Jurkat, Clone E6-1 (cell line): ENCODE measurements at regions not wholly inside any gene's neighbourhood (a gene's known extent, or its start where the extent isn't known, plus 50 kb on each side); places are given as distances from the start of the nearest gene placed in this dataset.
A peak's percentile ranks its signal among the peaks of the same experiment; 100 is the strongest.

Experiments
- DNase-seq: peaks from one replicate; pipeline ENCODE4 v3.0.0-alpha.2; 2011; ENCODE audit warnings: low read depth, low spot score
- H3K4me3 ChIP-seq: 2 replicates; pipeline ENCODE4 v1.5.1; 2011; ENCODE audit warnings: mild to moderate bottlenecking, low read length, control low read depth, moderate library complexity

DNA sequence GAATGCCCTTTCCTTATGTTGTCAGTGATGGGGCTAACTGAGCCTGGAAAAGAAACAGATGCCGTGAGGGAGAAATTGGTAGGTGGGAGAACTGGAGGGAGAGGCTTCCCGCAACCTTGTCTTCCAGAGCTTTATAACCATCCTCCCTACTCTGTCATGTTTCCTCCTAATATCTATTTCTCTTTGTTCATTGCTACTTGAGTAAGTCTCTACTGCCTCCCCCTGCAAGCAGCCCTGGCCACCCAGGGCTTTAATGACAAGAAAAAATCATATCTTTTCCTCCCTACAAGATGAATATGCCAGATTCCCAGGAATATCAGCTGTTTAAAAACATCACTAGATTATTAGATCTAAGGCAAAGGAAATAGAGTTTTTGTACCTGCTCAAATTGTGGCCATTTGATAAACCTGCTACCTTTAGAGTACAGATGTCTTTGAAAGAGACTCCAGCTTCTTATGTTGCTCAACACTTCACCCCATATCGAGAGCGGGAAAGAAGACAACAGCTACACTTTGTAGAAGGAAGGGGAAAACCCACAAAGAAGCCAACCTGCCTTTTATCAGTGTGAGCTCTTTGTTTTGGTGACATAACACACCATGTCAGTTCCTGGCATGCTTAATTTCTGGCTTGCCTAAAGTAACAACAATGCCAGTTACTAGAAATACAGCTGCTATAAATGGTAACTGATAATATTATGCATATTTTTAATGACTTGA, 186.6 kb upstream of the LEF1 start:
- DNase-seq, result peak; percentile 99
- H3K4me3 ChIP-seq, result peak overlapping the region; percentile 8

GRCh38 chr4:108352664-108353308, 184.1 kb upstream of the LEF1 start:
- DNase-seq, result no peak
- H3K4me3 ChIP-seq, result no peak overlapping the region

DNA sequence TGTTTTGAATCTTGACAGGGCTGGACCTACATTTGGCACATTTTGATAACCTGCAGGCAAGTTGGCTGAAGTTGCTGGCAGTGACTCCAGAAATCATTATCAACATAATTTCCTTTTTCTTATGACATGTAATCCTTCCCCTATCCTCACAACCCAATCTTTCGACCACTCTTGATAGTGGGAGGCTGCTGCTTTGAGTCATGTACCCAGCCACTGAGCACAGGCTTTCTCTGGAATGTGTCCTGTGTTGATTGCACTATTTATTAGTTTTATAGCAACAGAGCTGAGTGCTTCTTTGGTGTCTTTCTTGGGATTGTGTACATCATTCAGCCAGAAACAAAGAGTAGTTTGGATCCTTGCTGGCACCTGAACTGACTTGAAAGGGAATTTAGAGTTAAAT, 183.1 kb upstream of the LEF1 start:
- DNase-seq, result no peak
- H3K4me3 ChIP-seq, result no peak overlapping the region

- DNase-seq, result no peak
- H3K4me3 ChIP-seq, result no peak overlapping the region
Observed at GRCh38 chr4:108350332-108350731, 181.6 kb upstream of the LEF1 start.

DNA sequence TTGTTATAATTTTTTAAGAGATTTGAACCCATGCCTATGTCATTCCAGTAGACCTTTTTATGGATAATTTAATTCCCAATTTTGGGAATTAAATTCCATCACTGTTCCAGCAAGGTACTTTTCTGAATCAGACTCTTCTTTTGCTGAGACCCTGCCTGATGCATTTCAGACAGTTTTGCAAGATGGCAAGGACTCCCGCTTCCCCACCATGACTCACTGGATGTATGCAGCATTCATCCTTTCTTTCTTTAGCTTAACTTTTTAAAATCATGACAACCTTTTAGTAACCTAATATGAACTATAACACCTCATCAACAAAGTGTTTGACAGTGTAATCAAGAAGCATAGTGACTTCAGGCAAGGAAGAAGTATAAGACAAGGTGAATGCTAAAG, 178.1 kb upstream of the LEF1 start:
- no peak overlapping the region for H3K4me3 ChIP-seq
- DNase-seq, result no peak

DNA sequence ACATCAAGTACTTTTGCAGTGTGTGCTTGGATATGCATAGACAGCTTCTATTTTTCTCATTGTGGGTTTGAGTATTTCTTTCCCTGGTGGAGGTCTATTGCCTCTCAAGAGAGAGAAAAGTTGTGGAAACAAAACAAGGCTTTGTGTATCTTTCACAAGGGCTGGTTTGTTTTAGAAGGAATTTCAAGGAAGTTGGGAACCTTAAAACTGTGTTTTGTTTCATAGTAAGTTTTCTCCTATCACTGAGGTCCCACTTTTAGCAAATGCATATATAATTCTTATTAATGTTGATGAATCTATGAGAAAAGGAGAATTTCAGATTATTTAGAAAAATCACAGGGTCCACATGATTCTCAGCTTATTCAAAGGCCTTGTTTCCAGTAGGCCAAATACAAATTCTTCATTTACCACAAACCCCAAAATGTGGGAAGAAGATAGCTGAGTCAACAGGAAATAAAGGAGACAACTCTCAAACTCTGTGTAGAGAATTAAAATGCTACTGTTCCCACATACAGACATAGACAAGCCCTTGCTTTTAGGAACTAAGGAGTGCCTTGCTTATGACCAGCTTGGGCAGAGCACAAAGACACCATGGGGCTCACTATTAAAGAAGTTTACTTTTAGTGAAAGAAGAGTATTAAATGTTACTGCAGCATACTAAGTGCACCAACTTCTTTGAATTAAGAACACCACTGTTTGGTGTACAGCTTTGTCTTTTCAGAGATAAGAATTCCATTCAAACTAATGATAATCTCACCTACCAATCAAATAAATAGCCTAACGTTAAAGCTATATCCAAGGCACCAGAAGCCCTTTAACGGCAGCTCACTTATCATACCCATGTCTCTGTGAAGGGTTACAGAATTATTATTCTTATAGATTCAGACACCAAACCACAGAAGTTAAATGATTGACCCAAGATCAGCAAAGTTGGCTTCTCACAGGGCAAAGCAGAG, 177.4 kb upstream of the LEF1 start:
- no peak overlapping the region for H3K4me3 ChIP-seq
- DNase-seq, result peak; percentile 65

GRCh38 chr4:108342325-108342970, 173.7 kb upstream of the LEF1 start:
- DNase-seq, result no peak
- H3K4me3 ChIP-seq, result no peak overlapping the region

- DNase-seq, result no peak
- no peak overlapping the region for H3K4me3 ChIP-seq
Observed at GRCh38 chr4:108337923-108338322, 169.2 kb upstream of the LEF1 start.

DNA sequence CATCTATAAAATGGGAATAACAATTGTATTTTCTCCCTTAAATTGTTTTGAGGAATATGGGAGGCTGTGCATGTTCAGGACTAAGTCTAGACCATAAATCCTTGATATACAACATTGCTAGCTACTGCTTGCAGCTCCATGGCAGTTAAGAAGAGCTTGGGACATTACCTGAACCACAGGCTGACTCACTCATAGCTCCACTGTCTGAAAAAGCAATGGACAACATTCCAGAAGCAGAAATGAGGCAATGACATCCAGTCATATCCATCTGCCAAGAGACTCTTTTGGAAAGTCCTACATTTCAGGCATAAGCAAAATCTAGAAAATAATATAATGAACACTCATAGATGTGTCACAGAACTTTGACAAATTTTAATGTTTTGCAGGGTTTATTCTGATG, 167.3 kb upstream of the LEF1 start:
- no peak overlapping the region for H3K4me3 ChIP-seq
- no peak for DNase-seq

GRCh38 chr4:108335081-108335480, 166.3 kb upstream of the LEF1 start:
- H3K4me3 ChIP-seq, result no peak overlapping the region
- no peak for DNase-seq

DNA sequence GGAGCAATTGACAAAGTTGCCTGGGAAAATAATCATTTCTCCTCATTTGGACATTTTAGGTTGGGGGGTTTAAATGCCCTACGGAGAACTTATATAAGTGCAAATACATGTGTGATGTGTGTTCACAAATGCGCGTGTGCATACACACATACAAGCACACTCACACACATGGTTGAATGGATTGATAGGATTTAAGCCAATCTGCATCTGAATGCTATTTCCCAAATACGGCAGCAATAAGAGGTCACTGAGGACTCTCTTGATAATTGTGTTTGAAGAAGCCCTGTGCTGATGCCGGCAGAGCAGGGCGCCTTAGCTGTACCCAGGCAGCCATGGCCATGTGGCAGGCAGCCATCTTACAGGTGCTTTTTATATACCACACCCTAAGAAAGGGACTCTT, 165.3 kb upstream of the LEF1 start:
- H3K4me3 ChIP-seq, result no peak overlapping the region
- DNase-seq, result no peak

DNA sequence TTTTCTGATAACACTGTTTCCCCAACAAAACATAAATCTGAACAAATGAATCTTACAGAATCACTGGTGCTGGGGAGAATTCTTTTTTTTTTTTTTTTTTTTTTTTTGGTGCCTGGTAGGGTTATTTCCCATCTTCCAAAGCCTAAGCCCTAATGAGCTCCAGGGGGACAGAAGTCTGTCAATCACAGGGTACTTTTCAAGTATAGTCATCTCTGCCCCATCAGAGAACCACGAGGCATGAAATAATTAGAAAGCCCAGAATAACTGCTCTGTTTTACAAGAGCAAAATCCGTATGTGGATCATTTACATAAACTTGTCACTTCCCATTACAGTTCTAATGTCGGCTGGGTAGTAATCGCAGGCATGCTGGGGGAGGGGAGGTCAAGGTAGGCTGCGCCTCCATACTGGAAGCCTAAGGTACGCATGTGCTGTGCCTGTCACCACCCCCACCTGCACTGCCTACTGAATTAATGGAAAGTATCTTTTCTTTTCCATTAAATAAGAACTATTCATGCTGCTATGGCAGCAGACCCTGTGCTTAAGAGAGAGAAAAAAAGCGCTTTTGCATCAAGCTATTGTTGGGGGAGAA, 164.7 kb upstream of the LEF1 start:
- no peak overlapping the region for H3K4me3 ChIP-seq
- no peak for DNase-seq

- no peak overlapping the region for H3K4me3 ChIP-seq
- DNase-seq, result no peak
Observed at GRCh38 chr4:108331905-108332632, 163.3 kb upstream of the LEF1 start.

GRCh38 chr4:108328383-108328732, 159.6 kb upstream of the LEF1 start:
- DNase-seq, result no peak
- H3K4me3 ChIP-seq, result no peak overlapping the region

DNA sequence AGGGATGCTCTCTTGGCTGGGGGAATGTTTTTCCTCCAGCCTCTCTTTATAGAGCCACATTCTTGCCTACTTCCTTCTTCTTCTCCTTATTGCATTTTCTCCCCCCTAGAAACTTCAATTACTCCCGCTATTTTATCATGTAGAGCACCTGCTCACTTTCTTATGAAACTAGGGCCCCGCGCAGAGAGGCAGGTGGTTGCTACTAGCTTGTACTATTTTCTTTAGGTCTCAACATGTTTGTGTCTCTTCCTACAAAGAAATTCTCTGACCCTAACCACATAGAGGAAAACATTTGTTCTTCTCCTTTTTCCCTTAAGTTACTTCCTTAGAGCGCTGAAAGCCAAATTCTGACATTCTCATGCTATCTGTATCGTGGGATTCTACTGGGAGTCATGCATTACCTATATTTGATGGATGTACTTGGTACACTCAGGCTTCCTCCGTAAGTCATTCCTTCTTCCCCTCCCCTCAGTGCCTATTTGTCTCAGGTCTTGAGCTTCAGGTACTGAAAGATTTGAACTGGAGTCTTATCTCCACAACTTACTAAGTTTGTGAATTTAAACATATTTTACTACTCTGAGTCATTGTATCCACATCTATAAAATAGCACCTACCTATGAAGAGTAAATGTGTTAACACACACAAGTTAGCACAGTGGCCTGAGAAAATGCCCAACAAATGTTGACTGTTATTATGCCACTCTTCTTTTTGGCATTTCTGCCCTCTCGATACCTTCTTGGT, 159.1 kb upstream of the LEF1 start:
- H3K4me3 ChIP-seq, result no peak overlapping the region
- no peak for DNase-seq

DNA sequence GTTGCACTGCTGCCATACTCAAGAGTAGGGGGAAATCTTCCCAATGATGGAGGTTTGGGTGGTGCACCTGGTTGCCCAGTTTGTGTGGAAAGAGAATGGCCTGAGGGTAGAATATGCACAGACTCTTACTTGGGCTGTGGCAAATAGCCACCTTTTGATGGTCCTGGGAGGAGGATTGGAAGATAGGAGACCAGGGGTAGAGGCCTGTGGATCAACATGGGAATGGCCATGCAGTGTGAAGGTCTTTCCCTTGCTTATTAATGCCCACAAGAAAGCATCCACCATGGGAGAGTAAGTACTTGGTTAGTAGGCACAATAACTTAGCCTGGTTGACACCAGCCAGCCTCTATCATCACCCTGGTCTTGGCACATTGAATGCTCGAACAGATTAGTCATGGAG, 156.8 kb upstream of the LEF1 start:
- DNase-seq, result no peak

GRCh38 chr4:108324450-108324849, 155.7 kb upstream of the LEF1 start:
- no peak overlapping the region for H3K4me3 ChIP-seq
- DNase-seq, result no peak

More for the DNA sequence above, 156.8 kb upstream of the LEF1 start:
- H3K4me3 ChIP-seq, result no peak overlapping the region

DNA sequence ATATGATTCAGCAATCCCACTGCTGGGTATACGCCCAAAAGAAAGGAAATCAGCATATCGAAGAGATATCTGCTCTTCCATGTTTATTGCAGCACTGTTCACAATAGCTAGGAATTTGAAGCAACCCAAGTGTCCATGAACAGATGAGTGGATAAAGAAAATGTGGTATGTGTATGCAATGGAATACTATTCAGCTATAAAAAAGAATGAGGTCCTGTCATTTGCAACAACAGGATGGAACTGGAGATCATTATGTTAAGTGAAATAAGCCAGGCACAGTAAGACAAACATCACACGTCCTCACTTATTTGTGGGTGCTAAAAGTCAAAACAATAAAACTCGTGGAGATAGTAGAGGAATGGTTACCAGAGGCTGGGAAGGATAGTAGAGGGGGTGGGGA, 153.8 kb upstream of the LEF1 start:
- H3K4me3 ChIP-seq, result no peak overlapping the region
- no peak for DNase-seq
